GF-D8 (cell line): ENCODE measurements at regions not wholly inside any gene's neighbourhood (a gene's known extent, or its start where the extent isn't known, plus 50 kb on each side); places are given as distances from the start of the nearest gene placed in this dataset.
"Not testable (repeated sequence)": the region's sequence is repeated elsewhere in the genome, so short reads cannot be mapped to it uniquely, and the experiment has no call there.

Experiments used
- DNase-seq: peaks from one replicate; lab custom pipeline; 2025; lab: John Stamatoyannopoulos, UW

GRCh38 chr4:66028668-66029067 lies 358.4 kb upstream of the EPHA5 start:
- no peak for DNase-seq

GRCh38 chr4:66023061-66023460 lies 352.8 kb upstream of the EPHA5 start:
- no peak for DNase-seq

DNA sequence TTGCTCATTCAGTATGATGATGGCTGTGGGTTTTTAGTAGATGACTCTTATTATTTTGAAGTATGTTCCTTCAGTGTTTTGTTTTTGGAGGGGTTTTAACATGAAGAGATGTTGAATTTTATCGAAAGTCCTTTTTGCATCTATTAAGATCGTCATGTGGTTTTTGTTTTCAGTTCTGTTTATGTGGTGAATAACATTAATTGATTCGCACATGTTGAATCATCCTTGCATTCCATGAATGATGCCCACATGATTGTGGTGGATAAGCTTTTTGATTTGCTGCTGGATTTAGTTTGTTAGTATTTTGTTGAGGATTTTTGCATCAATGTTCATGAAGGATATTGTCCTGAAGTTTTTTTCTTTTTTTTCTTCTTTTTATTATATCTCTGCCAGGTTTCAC lies 347.4 kb upstream of the EPHA5 start:
- DNase-seq = no peak

GRCh38 chr4:66016240-66016639 lies 346.0 kb upstream of the EPHA5 start:
- no peak for DNase-seq

- DNase-seq = no peak
These were observed 344.0 kb upstream of the EPHA5 start for GRCh38 chr4:66014146-66014765.

DNA sequence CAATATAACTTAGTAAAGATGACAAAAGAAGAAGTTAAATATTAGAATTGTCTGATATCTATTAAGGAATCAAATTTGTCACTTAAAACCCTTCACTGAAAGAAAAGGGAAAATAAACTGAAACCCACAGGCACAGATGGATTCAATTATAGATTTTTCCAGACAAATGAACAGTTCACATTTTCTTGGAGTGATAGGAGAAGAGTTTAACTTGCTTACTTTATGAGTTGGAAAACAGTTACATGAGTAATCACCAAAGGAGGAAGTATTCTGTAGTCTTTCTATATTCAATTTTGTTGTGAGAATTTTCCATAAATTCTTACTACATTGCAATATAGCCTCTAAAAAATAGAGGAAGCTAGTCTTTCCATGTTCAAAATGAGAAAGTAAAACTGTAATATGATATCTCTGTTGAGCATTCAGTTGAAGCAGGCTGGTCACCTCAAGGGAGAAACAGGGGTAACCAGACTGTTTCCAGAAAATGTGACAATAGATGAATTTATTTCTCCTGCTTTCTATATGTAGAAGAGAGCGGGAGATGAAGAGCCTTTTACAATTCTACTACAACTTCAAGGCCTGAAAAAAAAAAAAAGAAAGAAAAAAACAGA lies 330.3 kb upstream of the EPHA5 start:
- DNase-seq = no peak

DNA sequence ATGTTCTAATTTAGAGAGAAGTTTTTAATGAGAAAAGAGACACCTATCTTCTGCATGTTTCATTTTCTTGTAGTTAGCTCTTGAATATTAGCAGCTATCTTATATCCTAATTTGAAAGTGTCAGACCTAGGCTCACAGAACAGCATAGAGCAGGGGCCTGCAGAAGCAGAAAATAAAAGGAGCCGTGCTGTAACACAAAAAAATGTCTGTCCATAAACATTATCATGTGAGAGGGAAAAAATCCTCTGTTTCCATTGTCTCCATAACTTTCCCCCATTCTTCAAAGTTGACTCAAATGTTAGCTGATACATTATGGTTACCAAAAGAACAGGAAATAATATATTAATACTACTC lies 329.2 kb upstream of the EPHA5 start:
- no peak for DNase-seq

DNA sequence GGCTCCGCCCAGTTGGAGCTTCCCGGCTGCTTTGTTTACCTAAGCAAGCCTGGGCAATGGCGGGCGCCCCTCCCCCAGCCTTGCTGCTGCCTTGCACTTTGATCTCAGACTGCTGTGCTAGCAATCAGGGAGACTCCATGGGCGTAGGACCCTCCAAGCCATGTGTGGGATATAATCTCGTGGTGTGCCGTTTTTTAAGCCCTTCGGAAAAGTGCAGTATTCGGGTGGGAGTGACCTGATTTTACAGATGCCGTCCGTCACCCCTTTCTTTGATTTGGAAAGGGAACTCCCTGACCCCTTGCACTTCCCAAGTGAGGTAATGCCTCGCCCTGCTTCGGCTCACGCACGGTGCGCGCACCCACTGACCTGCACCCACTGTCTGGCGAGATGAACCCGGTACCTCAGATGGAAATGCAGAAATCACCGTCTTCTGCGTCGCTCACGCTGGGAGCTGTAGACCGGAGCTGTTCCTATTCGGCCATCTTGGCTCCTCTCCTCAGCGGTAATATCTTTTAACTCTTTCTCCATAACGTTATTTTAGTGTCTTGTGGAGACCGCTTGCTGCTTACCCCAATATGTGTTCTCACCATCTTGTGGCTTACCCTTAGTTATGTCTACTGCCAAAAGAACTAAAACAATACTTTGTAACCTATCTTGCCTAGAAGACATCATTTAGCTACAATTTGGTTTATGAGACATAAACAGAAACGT lies 328.7 kb upstream of the EPHA5 start:
- not testable (repeated sequence) for DNase-seq

DNA sequence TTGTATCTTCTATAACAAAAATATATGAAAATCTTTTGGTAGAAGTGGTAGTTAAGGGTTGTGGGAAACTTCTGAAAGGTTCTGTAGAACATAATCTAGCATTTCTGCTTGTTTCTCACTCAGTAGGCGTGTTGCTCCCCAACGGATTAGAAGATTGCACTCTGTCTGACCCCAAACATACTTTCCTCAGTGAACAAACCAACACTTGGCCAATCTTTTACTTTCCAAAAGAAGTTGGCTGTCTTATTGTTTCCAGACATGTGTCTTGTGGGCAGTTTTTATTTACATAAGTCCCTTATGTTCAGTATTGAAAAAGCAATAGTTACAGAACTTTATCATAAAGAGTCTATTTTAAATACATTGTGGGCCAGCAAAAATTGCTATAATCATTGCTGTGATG lies 312.8 kb upstream of the EPHA5 start:
- no peak for DNase-seq

DNA sequence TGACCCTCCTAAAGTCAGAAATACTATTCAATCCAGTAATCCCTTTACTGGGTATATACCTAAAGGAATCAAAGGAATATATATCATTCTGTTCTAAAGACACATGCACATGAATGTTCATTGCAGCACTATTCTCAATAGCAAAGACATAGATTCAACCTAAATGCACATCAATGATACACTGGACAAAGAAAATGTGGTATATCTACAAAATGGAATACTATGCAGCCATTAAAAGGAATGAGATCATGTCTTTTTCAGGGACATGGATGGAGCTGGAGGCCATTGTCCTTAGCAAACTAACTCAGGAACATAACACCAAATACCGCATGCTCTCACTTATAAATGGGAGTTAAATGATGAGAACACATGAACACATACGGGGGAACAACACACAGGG lies 306.0 kb upstream of the EPHA5 start:
- DNase-seq = no peak

DNA sequence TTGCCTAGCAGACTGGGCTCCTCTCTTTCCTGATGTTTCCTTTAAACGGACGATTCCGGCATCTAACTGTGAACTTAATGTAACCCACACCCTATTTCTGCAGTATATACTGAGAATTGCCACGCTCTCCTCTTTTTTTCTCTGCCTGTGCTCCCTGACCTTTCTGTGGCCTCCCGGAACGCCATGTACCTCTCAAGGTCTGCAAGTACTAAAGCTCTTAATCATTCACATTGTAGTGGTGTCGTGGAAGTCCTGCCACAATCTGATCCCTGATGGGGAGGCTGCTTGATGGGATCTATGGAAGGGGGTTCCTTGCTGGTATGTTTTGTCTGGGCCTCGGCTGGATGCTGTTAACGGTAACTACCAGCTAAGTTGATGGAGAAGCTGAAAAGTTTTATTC lies 302.9 kb upstream of the EPHA5 start:
- no peak for DNase-seq

DNA sequence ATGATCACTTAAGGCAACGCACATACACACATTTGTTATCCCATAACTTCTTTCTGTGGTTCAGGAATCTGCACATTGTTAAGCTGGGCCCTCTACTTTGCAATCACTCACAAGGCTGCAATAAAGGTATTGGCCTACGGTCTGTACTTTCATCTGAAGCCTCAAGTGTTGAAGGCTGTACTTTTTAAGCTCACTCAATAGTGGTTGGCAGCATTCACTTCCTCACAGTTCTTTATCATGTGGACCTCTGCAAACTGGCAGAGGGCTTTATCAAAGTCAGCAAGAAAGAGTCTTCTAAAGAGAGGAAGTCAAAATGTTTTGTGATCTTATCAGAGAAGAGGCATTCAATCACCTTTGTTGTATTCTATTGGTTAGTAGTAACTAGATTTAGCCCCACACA lies 301.4 kb upstream of the EPHA5 start:
- DNase-seq = no peak

- no peak for DNase-seq
These were observed 298.7 kb upstream of the EPHA5 start for GRCh38 chr4:65968831-65969558.

DNA sequence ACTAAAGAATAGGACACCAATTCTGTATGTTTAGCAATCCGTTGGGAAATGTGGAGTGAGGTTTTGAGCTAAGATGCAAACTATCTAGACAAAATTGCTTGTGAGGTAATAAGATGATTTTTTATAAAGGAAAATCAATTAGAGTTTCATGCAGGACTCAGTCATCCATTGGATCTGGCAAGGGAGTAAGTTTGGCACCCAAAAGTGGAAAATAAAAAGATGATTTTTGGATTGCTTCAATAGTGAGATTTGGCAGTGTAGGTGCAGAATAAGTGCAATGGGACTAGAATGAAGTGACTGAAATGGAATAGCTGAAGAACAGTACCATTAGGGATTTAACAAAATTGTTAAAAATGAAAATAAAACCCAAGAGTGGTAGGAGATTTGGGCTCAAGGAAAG lies 290.5 kb upstream of the EPHA5 start:
- no peak for DNase-seq

GRCh38 chr4:65954416-65954815 lies 284.1 kb upstream of the EPHA5 start:
- DNase-seq = no peak

GRCh38 chr4:65951177-65951576 lies 280.9 kb upstream of the EPHA5 start:
- no peak for DNase-seq

DNA sequence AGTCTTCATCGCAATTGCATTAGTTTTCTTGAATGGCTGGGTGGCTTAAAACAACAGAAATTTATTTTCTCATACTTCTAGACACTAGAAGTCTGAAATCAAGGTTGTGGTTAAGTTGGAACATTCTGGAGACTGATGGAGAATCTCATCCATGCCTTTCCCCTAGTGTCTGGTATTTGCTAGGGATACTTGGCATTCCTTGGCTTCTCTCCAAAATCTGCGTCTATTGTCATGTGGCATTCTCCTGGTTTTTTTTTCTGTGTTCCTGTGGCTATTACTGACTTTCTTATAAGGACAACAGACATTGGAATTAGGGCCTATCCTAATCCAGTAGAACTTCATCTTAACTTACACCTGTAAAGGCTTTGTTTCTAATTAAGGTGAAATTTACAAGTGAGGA lies 272.8 kb upstream of the EPHA5 start:
- no peak for DNase-seq

DNA sequence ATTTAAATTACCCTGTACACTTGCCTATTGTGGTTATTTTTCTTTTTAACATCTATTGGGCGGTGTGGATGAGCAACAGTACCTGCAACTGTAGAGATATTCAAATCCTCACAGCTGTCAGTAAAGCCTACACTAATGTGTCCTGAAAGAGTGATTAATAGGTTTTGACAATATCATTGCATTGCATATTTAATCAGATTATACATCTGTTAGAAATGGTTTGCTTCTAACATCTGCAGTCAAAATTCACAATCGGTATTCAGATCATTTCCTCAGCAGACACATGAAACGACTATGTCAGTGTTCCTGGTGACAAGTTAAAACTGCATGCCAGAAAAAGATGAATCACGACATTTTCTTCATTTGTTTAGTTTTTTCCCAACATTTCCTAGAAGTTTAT lies 254.6 kb upstream of the EPHA5 start:
- no peak for DNase-seq

DNA sequence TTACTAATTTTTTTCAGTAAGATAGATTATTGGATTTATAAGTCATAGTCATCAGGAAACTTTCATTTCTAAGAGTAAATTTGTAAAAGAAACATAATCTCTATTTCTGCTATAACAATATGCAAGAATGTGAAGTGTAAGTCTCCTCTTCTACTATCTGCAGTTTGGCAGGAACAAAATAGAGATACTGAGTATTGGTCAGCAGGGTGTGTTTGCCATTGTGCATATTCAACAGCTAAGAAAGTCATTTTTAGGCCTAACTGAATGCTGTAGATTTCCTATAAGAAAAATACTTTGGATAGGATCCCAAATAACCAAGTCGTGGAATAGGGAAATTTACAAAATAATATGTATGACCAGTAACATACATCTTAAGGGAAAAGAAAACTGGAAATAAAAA lies 253.3 kb upstream of the EPHA5 start:
- no peak for DNase-seq

DNA sequence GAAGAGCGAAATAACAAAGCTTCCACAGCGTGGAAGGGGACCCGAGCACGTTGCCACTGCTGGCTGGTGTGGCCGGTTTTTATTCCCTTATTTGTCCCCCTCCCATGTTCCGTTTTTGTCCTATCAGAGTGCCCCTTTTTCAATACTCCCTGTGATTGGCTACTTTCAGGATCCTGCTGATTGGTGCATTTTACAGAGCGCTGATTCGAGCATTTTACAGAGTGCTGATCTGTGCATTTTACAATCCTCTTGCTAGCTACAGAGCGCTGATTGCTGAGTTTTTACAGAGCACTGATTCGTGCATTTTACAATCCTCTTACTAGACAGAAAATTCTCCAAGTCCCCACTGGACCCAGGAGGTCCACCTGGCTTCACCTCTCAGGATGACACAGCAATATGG lies 250.9 kb upstream of the EPHA5 start:
- no peak for DNase-seq

DNA sequence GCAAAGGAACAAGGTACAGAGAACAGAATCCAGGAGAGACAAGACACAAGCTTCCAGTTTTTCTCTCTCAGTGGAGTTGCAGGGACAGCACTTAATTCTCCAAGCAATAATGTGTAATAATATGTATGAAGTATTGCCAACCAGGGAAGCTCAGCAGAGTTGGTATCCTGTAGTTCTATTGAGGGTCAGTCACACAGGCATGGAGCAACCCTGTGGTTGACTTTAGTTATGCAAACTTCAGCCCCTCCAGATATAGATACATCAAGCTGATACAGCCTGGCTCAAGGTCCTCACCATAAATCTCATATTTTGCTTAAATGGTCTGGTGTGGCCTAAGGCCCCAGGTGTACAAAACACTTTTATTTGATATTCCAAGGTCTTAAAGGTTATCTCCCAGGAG lies 248.6 kb upstream of the EPHA5 start:
- DNase-seq = no peak

GRCh38 chr4:65918212-65918611 lies 247.9 kb upstream of the EPHA5 start:
- no peak for DNase-seq

DNA sequence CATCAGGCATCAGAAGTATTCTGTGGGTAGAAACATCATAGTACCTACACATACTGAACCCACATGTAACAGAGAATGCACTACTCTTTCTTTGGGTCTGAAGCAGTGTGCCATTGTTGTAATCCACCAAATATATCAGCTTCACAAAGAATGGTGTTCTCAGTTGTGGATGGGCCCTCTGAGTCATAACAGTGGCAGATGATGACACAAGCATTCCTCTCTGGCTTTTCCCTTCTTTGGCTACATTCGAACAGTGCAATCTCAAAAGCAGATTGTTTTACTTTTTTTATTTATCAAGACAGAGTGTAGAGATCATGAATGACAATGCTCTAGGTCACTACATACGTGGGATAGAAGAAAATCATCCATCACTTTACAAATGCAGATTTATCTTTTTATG lies 247.2 kb upstream of the EPHA5 start:
- DNase-seq = no peak
